ENCODE measurements at regions not wholly inside any gene's neighbourhood (a gene's known extent, or its start where the extent isn't known, plus 50 kb on each side); places are given as distances from the start of the nearest gene placed in this dataset.

DNA sequence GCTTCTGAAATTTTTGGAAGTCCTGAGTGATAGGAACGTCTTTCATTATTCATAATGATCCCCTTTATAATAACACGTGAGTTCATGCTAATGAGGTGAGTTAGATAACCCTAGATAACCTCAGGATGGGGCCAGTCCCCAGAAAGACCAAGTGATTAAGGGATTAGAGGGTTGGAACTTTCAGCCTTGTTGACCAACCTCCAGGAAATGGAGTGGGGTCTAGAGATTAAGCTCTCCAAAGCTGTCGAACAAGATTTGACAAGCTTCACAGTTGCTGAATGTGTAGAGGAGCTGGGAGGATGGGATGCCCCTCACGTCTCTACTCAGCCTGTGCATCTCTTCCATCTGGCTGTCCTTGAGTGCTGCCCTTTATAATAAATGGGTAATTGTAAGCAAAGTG is 107.1 kb downstream of the ZMAT3 start:
- Histone ChIP-seq H2BK15ac (ENCODE audit: low read depth, low read length) (no peak overlapping the region), H3K9me1 (ENCODE audit: insufficient read depth, low read length) (no peaks in the 10 kb centered on the region), H3K4me3 (ENCODE audit: insufficient read depth, low read depth, low read length) (no peak overlapping the region), H3K4ac (ENCODE audit: low read depth, low read length) (no peak overlapping the region), H3K36me3 (ENCODE audit: control insufficient read depth, insufficient read depth, low read length) (no peaks in the 10 kb centered on the region), H4K5ac (ENCODE audit: low read depth, low read length) (no peak overlapping the region), H3K4me1 (ENCODE audit: control insufficient read depth, insufficient read depth, low read length) (no peaks in the 10 kb centered on the region), H3K27me3 (ENCODE audit: control insufficient read depth, insufficient read depth, low read length) (peaks cover 2% of the 10 kb centered on the region; the same call in 1 of the 2 replicates), H2AFZ (replicated peaks; ENCODE audit: low read length, poor library complexity) (no peak overlapping the region), H3K79me1 (ENCODE audit: low read depth in 1 of 2, low read length in 2 of 2) (no peaks in the 10 kb centered on the region), H4K91ac (ENCODE audit: insufficient read depth, low read depth, low read length) (no peak overlapping the region), H2BK20ac (ENCODE audit: low read depth, low read length) (no peak overlapping the region), H3K18ac (ENCODE audit: low read depth, low read length) (no peak overlapping the region), H3K56ac (ENCODE audit: extremely low read depth, insufficient read depth, low read length) (no peak overlapping the region), H3K9me3 (ENCODE audit: control insufficient read depth, insufficient read depth, low read length) (no peaks in the 10 kb centered on the region), H2AK9ac (replicated peaks; ENCODE audit: low read depth, low read length, poor library complexity) (no peak overlapping the region), H4K20me1 (ENCODE audit: insufficient read depth, low read length) (no peaks in the 10 kb centered on the region), H3K4me2 (ENCODE audit: low read depth, low read length) (no peak overlapping the region), H2BK120ac (ENCODE audit: low read depth, low read length) (no peak overlapping the region), H4K8ac (ENCODE audit: low read depth in 2 of 2, low read length in 2 of 2) (no peak overlapping the region), H3K14ac (replicated peaks; ENCODE audit: low read depth, low read length) (no peak overlapping the region), H3K27ac (ENCODE audit: insufficient read depth, low read length) (no peak overlapping the region), H3K23ac (ENCODE audit: low read depth, low read length) (no peak overlapping the region), H2AK5ac (ENCODE audit: low read depth, low read length) (no peak overlapping the region), H3K9ac (ENCODE audit: low read depth, low read length) (no peak overlapping the region), H2BK5ac (ENCODE audit: low read depth, low read length, poor library complexity, severe bottlenecking) (no peak overlapping the region)
- WGBS, 2 experiments (ENCODE audit: extremely low coverage in 2 of 2, insufficient read length in 1 of 2): no CpG with 5 or more reads among the region's 4 CpGs
- POLR2A ChIA-PET (ENCODE audit: unreplicated experiment): no interaction called here
- no TSS peak for BruUV-seq (replicated peaks)
- in situ Hi-C loops (cut with MboI; ENCODE audit: low sequenced_read_pairs) (no loop called here), dilution Hi-C loops (cut with HindIII; ENCODE audit: low sequenced_read_pairs, unreplicated experiment) (no loop called here), intact Hi-C loops (cut with micrococcal nuclease) (no loop called here)
- no peak for TF ChIP-seq RCOR1 (IDR thresholded peaks at IDR 0.05; ENCODE audit: insufficient replicate concordance, low read length)
- TF ChIP-seq MAZ (IDR thresholded peaks at IDR 0.05; ENCODE audit: borderline replicate concordance, low read depth, low read length): no peak
- no peak for TF ChIP-seq RAD21 (IDR thresholded peaks at IDR 0.05; ENCODE audit: low read length)
- no peak for TF ChIP-seq FOS (IDR thresholded peaks at IDR 0.05; ENCODE audit: low read depth, low read length)
- TF ChIP-seq POLR2A (IDR thresholded peaks at IDR 0.05; ENCODE audit: low read depth, low read length): no peak
- no peak for TF ChIP-seq NFE2L2 (IDR thresholded peaks at IDR 0.05; ENCODE audit: low read depth, low read length)
- TF ChIP-seq, protein P1, sequence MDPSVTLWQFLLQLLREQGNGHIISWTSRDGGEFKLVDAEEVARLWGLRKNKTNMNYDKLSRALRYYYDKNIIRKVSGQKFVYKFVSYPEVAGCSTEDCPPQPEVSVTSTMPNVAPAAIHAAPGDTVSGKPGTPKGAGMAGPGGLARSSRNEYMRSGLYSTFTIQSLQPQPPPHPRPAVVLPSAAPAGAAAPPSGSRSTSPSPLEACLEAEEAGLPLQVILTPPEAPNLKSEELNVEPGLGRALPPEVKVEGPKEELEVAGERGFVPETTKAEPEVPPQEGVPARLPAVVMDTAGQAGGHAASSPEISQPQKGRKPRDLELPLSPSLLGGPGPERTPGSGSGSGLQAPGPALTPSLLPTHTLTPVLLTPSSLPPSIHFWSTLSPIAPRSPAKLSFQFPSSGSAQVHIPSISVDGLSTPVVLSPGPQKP (IDR thresholded peaks at IDR 0.05; ENCODE audit: borderline replicate concordance, low read depth, low read length): no peak
- no peak for TF ChIP-seq CEBPB (IDR thresholded peaks at IDR 0.05; ENCODE audit: low read depth, low read length)
- no peak for TF ChIP-seq MXI1 (IDR thresholded peaks at IDR 0.05; ENCODE audit: borderline replicate concordance, low read depth, low read length)
- TF ChIP-seq CHD1 (IDR thresholded peaks at IDR 0.05; ENCODE audit: low read depth, low read length): no peak
- no peak for TF ChIP-seq MAFK (IDR thresholded peaks at IDR 0.05; ENCODE audit: low read depth, low read length)
- TF ChIP-seq RFX5 (IDR thresholded peaks at IDR 0.05; ENCODE audit: low read depth, low read length): no peak
- no peak for TF ChIP-seq BHLHE40 (IDR thresholded peaks at IDR 0.05; ENCODE audit: low read depth, low read length)
- TF ChIP-seq, protein P2, sequence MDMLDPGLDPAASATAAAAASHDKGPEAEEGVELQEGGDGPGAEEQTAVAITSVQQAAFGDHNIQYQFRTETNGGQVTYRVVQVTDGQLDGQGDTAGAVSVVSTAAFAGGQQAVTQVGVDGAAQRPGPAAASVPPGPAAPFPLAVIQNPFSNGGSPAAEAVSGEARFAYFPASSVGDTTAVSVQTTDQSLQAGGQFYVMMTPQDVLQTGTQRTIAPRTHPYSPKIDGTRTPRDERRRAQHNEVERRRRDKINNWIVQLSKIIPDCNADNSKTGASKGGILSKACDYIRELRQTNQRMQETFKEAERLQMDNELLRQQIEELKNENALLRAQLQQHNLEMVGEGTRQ (IDR thresholded peaks at IDR 0.05; ENCODE audit: low read depth, low read length): no peak
- no peak for TF ChIP-seq CTCF (conservative IDR thresholded peaks at IDR 0.05; ENCODE audit: low read depth, low read length)
- TF ChIP-seq SMC3 (IDR thresholded peaks at IDR 0.05; ENCODE audit: low read depth, low read length): no peak
- DNase-seq: no peak
- CTCF ChIA-PET: interaction anchor here (1.0 kb wide), 1 partner anchor 528 kb away, joined by 3 read pairs; no protein-coding TSS in a partner anchor
- no peak for ATAC-seq (ENCODE audit: low read depth)

Data from IMR-90 (cell line).